Transverse colon (tissue), 4 donors: ENCODE measurements at regions not wholly inside any gene's neighbourhood (a gene's known extent, or its start where the extent isn't known, plus 50 kb on each side); places are given as distances from the start of the nearest gene placed in this dataset.

Source experiments
- DNase-seq: peaks from one replicate; pipeline ENCODE4 v3.0.0-alpha.2; 2019
- H3K27ac ChIP-seq, 4 donors: fragments of 200-600 bp; sonication (generic); 2 replicates each; pipeline ENCODE4 v1.5.1; 2016 to 2018; ENCODE audit warnings: inconsistent platforms in 4 of 4
- H3K27me3 ChIP-seq: fragments of 200-600 bp; sonication (generic); 2 replicates; pipeline ENCODE4 v1.5.1; 2017; ENCODE audit warnings: inconsistent platforms
- H3K36me3 ChIP-seq, 4 donors: fragments of 200-600 bp; sonication (generic); 2 replicates each; pipeline ENCODE4 v1.5.1; 2017 to 2019; ENCODE audit warnings: inconsistent platforms in 4 of 4
- H3K4me1 ChIP-seq, 4 donors: fragments of 200-600 bp; sonication (generic); 2 replicates each; pipeline ENCODE4 v1.5.1; 2017 to 2020; ENCODE audit warnings: inconsistent platforms in 4 of 4
- H3K4me3 ChIP-seq, 4 donors: fragments of 200-600 bp; sonication (generic); 1 replicate in 1 of 4; 2 replicates in 3 of 4; pipeline versions ENCODE4 v1.5.1 to v1.6.1; 2017 to 2019; ENCODE audit warnings: inconsistent platforms in 4 of 4
- H3K9me3 ChIP-seq, 2 donors: fragments of 200-600 bp; sonication (generic); 2 replicates each; pipeline ENCODE4 v1.5.1; 2017 to 2019; ENCODE audit warnings: inconsistent platforms in 2 of 2
- EP300 ChIP-seq: sonication (generic); formaldehyde crosslinking; IDR thresholded peaks from one replicate; pipeline ENCODE4 v1.6.1; 2017; ENCODE audit warnings: antibody characterized with exemption, low read depth
- POLR2A ChIP-seq: fragments of 450-650 bp; IDR thresholded peaks from one replicate; pipeline ENCODE4 v1.6.1; 2016; ENCODE audit warnings: antibody characterized with exemption, mild to moderate bottlenecking, moderate library complexity
- POLR2AphosphoS5 ChIP-seq, 3 donors: sonication (generic); formaldehyde crosslinking; IDR thresholded peaks; one replicate each; pipeline ENCODE4 v1.6.1; 2016; ENCODE audit warnings: antibody characterized with exemption in 3 of 3
- WGBS, 2 donors: methylation state at CpG; one replicate each; pipeline ENCODE4 v1.1.5; 2018; ENCODE audit warnings: low coverage in 1 of 2; 5-methylcytosine and 5-hydroxymethylcytosine counted together
- in situ Hi-C, 4 donors: fragments of 200-750 bp; cut with MboI; loops; one replicate each; pipeline versions ENCODE4 v1.15.0 to v1.15.1; 2017; ENCODE audit warnings: low sequenced_read_pairs in 3 of 4, low pct_ligation_motif_present in 1 of 4, low pct_unique_long_range_greater_than_20kb in 1 of 4
- intact Hi-C: fragments of 100-400 bp; cut with DNase I; formaldehyde crosslinking; loops from one replicate; pipeline ENCODE4 v1.15.1; 2023; ENCODE audit warnings: low total_unique reads
- TF ChIP-seq, protein P1 (sequence below), 5 experiments: fragments of 200-600 bp in 3 of 5; fragments of 450-650 bp in 2 of 5; sonication (generic) in 3 of 5; IDR thresholded peaks; 1 replicate in 2 of 5; 2 replicates in 3 of 5; pipeline ENCODE4 v1.5.1; 2016 to 2017; ENCODE audit warnings: antibody characterized with exemption in 5 of 5, inconsistent platforms in 3 of 5, mild to moderate bottlenecking in 2 of 5, moderate library complexity in 1 of 5

GRCh38 chr3:157838457-157838856, 267.8 kb downstream of the SHOX2 start:
- DNase-seq, result no peak
- no peaks in the 10 kb centered on the region for H3K36me3 ChIP-seq
- 81% methylated on average over 7 of the region's 7 CpGs; no CpG with 5 or more reads in 1 of the 2 donors for WGBS, 2 donors
- in situ Hi-C loops (no loop called here), intact Hi-C loops (no loop called here)
- H3K4me1 ChIP-seq, result no peaks in the 10 kb centered on the region
- H3K4me3 ChIP-seq, result no peak overlapping the region
- H3K9me3 ChIP-seq, result no peaks in the 10 kb centered on the region
- no peak overlapping the region for H3K27ac ChIP-seq
- TF ChIP-seq, protein P1, sequence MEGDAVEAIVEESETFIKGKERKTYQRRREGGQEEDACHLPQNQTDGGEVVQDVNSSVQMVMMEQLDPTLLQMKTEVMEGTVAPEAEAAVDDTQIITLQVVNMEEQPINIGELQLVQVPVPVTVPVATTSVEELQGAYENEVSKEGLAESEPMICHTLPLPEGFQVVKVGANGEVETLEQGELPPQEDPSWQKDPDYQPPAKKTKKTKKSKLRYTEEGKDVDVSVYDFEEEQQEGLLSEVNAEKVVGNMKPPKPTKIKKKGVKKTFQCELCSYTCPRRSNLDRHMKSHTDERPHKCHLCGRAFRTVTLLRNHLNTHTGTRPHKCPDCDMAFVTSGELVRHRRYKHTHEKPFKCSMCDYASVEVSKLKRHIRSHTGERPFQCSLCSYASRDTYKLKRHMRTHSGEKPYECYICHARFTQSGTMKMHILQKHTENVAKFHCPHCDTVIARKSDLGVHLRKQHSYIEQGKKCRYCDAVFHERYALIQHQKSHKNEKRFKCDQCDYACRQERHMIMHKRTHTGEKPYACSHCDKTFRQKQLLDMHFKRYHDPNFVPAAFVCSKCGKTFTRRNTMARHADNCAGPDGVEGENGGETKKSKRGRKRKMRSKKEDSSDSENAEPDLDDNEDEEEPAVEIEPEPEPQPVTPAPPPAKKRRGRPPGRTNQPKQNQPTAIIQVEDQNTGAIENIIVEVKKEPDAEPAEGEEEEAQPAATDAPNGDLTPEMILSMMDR (IDR thresholded peaks at IDR 0.05), result no peak
- TF ChIP-seq EP300 (no peak), POLR2A (no peak), POLR2AphosphoS5 (IDR thresholded peaks at IDR 0.05) (no peak)
- H3K27me3 ChIP-seq, result no peaks in the 10 kb centered on the region

DNA sequence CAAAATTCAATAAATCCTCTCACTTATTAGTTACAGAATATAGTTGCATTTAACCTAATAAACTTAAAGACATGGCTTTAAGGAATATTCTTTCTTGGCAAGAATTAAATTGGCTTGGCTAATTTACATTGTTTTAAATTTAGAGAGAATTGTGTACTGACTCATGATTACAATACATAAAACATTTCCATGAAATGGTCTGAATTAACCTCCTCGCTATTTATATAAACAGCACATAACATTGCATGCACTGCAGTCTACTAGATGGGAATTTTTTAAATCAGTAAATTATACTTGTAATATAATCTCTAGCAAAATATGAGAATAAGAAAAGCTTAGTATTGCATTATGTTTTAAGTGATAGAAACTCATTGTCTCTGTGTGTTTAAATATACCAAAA, 268.9 kb downstream of the SHOX2 start:
- Histone ChIP-seq H3K36me3 (no peaks in the 10 kb centered on the region), H3K27me3 (no peaks in the 10 kb centered on the region), H3K27ac (no peak overlapping the region), H3K4me1 (no peaks in the 10 kb centered on the region), H3K4me3 (no peak overlapping the region), H3K9me3 (no peaks in the 10 kb centered on the region)
- intact Hi-C loops, result no loop called here
- 65% methylated on average over 1 of the region's 1 CpG for WGBS, 2 donors
- in situ Hi-C loops, result no loop called here
- TF ChIP-seq POLR2AphosphoS5 (IDR thresholded peaks at IDR 0.05) (no peak), POLR2A (no peak)
- no peak for DNase-seq

DNA sequence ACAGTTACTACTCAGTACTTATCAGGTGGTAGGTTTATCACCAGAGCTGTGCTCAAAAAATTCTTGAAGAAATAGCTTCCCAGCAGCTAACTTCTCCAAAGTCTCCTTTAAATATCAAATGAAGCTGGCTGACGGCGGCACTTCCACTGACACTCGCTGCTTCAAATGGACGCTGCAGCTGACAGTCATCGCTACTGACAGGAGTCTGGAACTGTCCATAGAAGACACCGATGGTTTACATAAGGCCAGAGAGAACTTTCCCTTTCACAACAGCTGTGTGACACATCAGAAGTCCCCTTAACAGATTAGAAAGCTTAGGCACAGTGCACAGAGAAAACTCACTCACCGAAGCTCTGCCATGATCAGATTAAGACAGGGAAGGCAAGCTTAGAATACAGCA, 270.2 kb downstream of the SHOX2 start:
- H3K9me3 ChIP-seq, result no peaks in the 10 kb centered on the region
- no peaks in the 10 kb centered on the region for H3K27me3 ChIP-seq
- no peak for DNase-seq
- intact Hi-C loops, result no loop called here
- no peak overlapping the region for H3K4me3 ChIP-seq
- WGBS, 2 donors, result 56 to 74% methylated on average over 6 to 7 of the region's 7 CpGs
- no peak overlapping the region for H3K27ac ChIP-seq
- TF ChIP-seq POLR2AphosphoS5 (IDR thresholded peaks at IDR 0.05) (no peak), POLR2A (no peak), EP300 (no peak)
- TF ChIP-seq, protein P1 (IDR thresholded peaks at IDR 0.05), result no peak
- in situ Hi-C loops, result no loop called here
- no peaks in the 10 kb centered on the region for H3K4me1 ChIP-seq
- no peaks in the 10 kb centered on the region for H3K36me3 ChIP-seq

GRCh38 chr3:157832588-157832987, 273.6 kb downstream of the SHOX2 start:
- WGBS, 2 donors, result 70 to 77% methylated on average over 3 of the region's 3 CpGs
- in situ Hi-C loops (no loop called here), intact Hi-C loops (no loop called here)
- peaks cover 0 to 6% of the 10 kb centered on the region in 2 donors for H3K9me3 ChIP-seq
- H3K36me3 ChIP-seq, result no peaks in the 10 kb centered on the region
- no peaks in the 10 kb centered on the region for H3K27me3 ChIP-seq
- no peak overlapping the region for H3K4me3 ChIP-seq
- no peaks in the 10 kb centered on the region for H3K4me1 ChIP-seq
- TF ChIP-seq POLR2A (no peak), EP300 (no peak), POLR2AphosphoS5 (IDR thresholded peaks at IDR 0.05) (no peak)
- TF ChIP-seq, protein P1 (IDR thresholded peaks at IDR 0.05), result no peak
- DNase-seq, result no peak
- no peak overlapping the region for H3K27ac ChIP-seq

- Histone ChIP-seq H3K27me3 (no peaks in the 10 kb centered on the region), H3K27ac (no peak overlapping the region), H3K36me3 (no peaks in the 10 kb centered on the region), H3K4me1 (no peaks in the 10 kb centered on the region), H3K4me3 (no peak overlapping the region), H3K9me3 (peaks cover 0 to 6% of the 10 kb centered on the region in 2 donors)
- intact Hi-C loops (no loop called here), in situ Hi-C loops (no loop called here)
- 68 to 72% methylated on average over 2 to 7 of the region's 7 CpGs for WGBS, 2 donors
- no peak for DNase-seq
- TF ChIP-seq, protein P1 (IDR thresholded peaks at IDR 0.05), result no peak
- TF ChIP-seq POLR2A (no peak), EP300 (no peak), POLR2AphosphoS5 (IDR thresholded peaks at IDR 0.05) (no peak)
Observed at GRCh38 chr3:157830556-157831236, 275.5 kb downstream of the SHOX2 start.
